K562 (cell line): ENCODE measurements at regions not wholly inside any gene's neighbourhood (a gene's known extent, or its start where the extent isn't known, plus 50 kb on each side); places are given as distances from the start of the nearest gene placed in this dataset.

ENCODE experiments used
- CREB1 ChIP-seq, 2 experiments: sonication (generic) in 1 of 2; formaldehyde crosslinking in 1 of 2; IDR thresholded peaks; 2 replicates each; pipeline versions ENCODE4 v1.6.1 to v1.8.0; 2012 to 2022; ENCODE audit warnings: inconsistent platforms in 1 of 2, mild to moderate bottlenecking in 1 of 2, missing genetic modification reagents in 1 of 2, moderate library complexity in 1 of 2
- GATAD2B ChIP-seq: fragments of 450-650 bp; IDR thresholded peaks from 2 replicates; pipeline ENCODE4 v1.6.1; 2017; ENCODE audit warnings: mild to moderate bottlenecking, borderline replicate concordance
- MAFG ChIP-seq: fragments of 450-650 bp; conservative IDR thresholded peaks from 2 replicates; pipeline ENCODE4 v1.6.1; 2016; ENCODE audit warnings: missing genetic modification characterization, missing compliant biosample characterization
- PTRF ChIP-seq: fragments of 450-650 bp; IDR thresholded peaks from 2 replicates; pipeline ENCODE4 v1.6.1; 2016; ENCODE audit warnings: mild to moderate bottlenecking, missing genetic modification characterization, missing compliant biosample characterization
- SIN3A ChIP-seq, 2 experiments: fragments of 150-350 bp in 1 of 2; IDR thresholded peaks; 2 replicates each; pipeline ENCODE4 v1.6.1; 2011 to 2016; ENCODE audit warnings: borderline replicate concordance in 2 of 2, low read depth in 2 of 2, low read length in 2 of 2, mild to moderate bottlenecking in 2 of 2, moderate library complexity in 2 of 2; ENCODE audit not compliant: control insufficient read depth in 1 of 2
- ZNF174 ChIP-seq: fragments of 250-450 bp; sonication (Bioruptor Pico); IDR thresholded peaks from 2 replicates; pipeline ENCODE4 v1.4.0; 2020; ENCODE audit warnings: mild to moderate bottlenecking
- TF ChIP-seq, protein P1 (sequence below): fragments of 450-650 bp; IDR thresholded peaks from 2 replicates; pipeline ENCODE4 v1.7.0; 2016; ENCODE audit warnings: borderline replicate concordance
- TF ChIP-seq, protein P2 (sequence below): fragments of 250-450 bp; sonication (Bioruptor Pico); IDR thresholded peaks from 2 replicates; pipeline ENCODE4 v1.9.0; 2021; ENCODE audit warnings: mild to moderate bottlenecking, inconsistent platforms
- TF ChIP-seq, protein P3 (sequence below): fragments of 250-450 bp; sonication (Bioruptor Pico); IDR thresholded peaks from 2 replicates; pipeline ENCODE4 v1.5.0; 2020; ENCODE audit warnings: mild to moderate bottlenecking, borderline replicate concordance
- TF ChIP-seq, protein P4 (sequence below): fragments of 250-450 bp; sonication (Bioruptor Pico); IDR thresholded peaks from 2 replicates; pipeline ENCODE4 v1.9.0; 2021; ENCODE audit warnings: mild to moderate bottlenecking

DNA sequence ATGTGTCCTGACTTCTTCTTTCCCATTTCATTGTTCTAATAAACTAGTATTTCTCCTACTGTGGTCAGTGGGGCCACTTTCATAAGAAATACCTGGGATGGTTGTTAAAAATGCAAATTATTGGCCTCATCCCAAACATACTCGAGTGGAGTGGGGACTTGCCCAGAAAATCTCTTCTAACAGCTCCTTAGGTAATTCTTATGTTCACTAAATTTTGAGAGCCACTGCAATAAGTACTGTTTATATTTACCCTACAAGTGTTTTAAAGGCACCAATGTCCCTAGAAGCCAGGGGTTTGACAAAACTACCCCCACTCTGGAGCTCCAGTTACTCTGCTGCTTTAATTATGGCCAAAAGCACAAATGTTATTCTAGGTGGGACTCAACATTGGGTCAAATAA, 70.0 kb upstream of the ACP3 start (continued):
- TF ChIP-seq, protein P1, sequence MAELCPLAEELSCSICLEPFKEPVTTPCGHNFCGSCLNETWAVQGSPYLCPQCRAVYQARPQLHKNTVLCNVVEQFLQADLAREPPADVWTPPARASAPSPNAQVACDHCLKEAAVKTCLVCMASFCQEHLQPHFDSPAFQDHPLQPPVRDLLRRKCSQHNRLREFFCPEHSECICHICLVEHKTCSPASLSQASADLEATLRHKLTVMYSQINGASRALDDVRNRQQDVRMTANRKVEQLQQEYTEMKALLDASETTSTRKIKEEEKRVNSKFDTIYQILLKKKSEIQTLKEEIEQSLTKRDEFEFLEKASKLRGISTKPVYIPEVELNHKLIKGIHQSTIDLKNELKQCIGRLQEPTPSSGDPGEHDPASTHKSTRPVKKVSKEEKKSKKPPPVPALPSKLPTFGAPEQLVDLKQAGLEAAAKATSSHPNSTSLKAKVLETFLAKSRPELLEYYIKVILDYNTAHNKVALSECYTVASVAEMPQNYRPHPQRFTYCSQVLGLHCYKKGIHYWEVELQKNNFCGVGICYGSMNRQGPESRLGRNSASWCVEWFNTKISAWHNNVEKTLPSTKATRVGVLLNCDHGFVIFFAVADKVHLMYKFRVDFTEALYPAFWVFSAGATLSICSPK = no peak
- no peak for TF ChIP-seq GATAD2B
- no peak for TF ChIP-seq PTRF (tag)
- TF ChIP-seq MAFG = no peak
- no peak for TF ChIP-seq ZNF174 (CRISPR knock-in tag)
- TF ChIP-seq, protein P2, sequence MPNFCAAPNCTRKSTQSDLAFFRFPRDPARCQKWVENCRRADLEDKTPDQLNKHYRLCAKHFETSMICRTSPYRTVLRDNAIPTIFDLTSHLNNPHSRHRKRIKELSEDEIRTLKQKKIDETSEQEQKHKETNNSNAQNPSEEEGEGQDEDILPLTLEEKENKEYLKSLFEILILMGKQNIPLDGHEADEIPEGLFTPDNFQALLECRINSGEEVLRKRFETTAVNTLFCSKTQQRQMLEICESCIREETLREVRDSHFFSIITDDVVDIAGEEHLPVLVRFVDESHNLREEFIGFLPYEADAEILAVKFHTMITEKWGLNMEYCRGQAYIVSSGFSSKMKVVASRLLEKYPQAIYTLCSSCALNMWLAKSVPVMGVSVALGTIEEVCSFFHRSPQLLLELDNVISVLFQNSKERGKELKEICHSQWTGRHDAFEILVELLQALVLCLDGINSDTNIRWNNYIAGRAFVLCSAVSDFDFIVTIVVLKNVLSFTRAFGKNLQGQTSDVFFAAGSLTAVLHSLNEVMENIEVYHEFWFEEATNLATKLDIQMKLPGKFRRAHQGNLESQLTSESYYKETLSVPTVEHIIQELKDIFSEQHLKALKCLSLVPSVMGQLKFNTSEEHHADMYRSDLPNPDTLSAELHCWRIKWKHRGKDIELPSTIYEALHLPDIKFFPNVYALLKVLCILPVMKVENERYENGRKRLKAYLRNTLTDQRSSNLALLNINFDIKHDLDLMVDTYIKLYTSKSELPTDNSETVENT = no peak
- TF ChIP-seq SIN3A (IDR thresholded peaks at IDR 0.05; ENCODE audit: borderline replicate concordance in 2 of 2, control insufficient read depth in 1 of 2, low read depth in 2 of 2, low read length in 2 of 2) = no peak
- no peak for TF ChIP-seq CREB1 (IDR thresholded peaks at IDR 0.05)
- no peak for TF ChIP-seq CREB1 (CRISPR knock-in tag; IDR thresholded peaks at IDR 0.05)
- TF ChIP-seq, protein P3, sequence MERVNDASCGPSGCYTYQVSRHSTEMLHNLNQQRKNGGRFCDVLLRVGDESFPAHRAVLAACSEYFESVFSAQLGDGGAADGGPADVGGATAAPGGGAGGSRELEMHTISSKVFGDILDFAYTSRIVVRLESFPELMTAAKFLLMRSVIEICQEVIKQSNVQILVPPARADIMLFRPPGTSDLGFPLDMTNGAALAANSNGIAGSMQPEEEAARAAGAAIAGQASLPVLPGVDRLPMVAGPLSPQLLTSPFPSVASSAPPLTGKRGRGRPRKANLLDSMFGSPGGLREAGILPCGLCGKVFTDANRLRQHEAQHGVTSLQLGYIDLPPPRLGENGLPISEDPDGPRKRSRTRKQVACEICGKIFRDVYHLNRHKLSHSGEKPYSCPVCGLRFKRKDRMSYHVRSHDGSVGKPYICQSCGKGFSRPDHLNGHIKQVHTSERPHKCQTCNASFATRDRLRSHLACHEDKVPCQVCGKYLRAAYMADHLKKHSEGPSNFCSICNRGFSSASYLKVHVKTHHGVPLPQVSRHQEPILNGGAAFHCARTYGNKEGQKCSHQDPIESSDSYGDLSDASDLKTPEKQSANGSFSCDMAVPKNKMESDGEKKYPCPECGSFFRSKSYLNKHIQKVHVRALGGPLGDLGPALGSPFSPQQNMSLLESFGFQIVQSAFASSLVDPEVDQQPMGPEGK (CRISPR knock-in tag) = no peak
- TF ChIP-seq, protein P4, sequence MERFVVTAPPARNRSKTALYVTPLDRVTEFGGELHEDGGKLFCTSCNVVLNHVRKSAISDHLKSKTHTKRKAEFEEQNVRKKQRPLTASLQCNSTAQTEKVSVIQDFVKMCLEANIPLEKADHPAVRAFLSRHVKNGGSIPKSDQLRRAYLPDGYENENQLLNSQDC (CRISPR knock-in tag) = no peak
